Prostate gland (tissue), 1 donor: ENCODE measurements at regions not wholly inside any gene's neighbourhood (a gene's known extent, or its start where the extent isn't known, plus 50 kb on each side); places are given as distances from the start of the nearest gene placed in this dataset.
"Not testable (repeated sequence)": the region's sequence is repeated elsewhere in the genome, so short reads cannot be mapped to it uniquely, and the experiment has no call there.

ENCODE experiments used
- POLR2A ChIP-seq: fragments of 450-650 bp; IDR thresholded peaks from one replicate; pipeline ENCODE4 v1.6.1; 2016; ENCODE audit warnings: antibody characterized with exemption, mild to moderate bottlenecking
- POLR2AphosphoS5 ChIP-seq: sonication (generic); formaldehyde crosslinking; IDR thresholded peaks from one replicate; pipeline ENCODE4 v1.6.1; 2017; ENCODE audit warnings: antibody characterized with exemption

DNA sequence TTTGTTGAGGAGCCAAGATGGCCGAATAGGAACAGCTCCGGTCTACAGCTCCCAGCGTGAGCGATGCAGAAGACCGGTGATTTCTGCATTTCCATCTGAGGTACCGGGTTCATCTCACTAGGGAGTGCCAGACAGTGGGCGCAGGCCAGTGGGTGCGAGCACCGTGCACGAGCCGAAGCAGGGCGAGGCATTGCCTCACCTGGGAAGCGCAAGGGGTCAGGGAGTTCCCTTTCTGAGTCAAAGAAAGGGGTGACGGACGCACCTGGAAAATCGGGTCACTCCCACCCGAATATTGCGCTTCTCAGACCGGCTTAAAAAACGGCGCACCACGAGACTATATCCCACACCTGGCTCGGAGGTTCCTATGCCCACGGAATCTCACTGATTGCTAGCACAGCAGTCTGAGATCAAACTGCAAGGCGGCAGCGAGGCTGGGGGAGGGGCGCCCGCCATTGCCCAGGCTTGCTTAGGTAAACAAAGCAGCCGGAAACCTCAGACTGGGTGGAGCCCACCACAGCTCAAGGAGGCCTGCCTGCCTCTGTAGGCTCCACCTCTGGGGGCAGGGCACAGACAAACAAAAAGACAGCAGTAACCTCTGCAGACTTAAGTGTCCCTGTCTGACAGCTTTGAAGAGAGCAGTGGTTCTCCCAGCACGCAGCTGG is 417.7 kb upstream of the POU3F2 start:
- TF ChIP-seq POLR2A, POLR2AphosphoS5: not testable (repeated sequence)
